Liver (tissue), 3 donors: ENCODE measurements at regions not wholly inside any gene's neighbourhood (a gene's known extent, or its start where the extent isn't known, plus 50 kb on each side); places are given as distances from the start of the nearest gene placed in this dataset.

ENCODE experiments used
- ATF3 ChIP-seq: IDR thresholded peaks from 2 replicates; pipeline ENCODE4 v1.6.1; 2016; ENCODE audit warnings: antibody characterized with exemption
- CTCF ChIP-seq: fragments of 150-350 bp; IDR thresholded peaks from 2 replicates; pipeline ENCODE4 v1.5.1; 2017; ENCODE audit warnings: improper control_type of control experiment, low read depth, low read length; ENCODE audit not compliant: missing input control
- EGR1 ChIP-seq, 2 donors: IDR thresholded peaks; 2 replicates each; pipeline ENCODE4 v1.6.1; 2016 to 2018; ENCODE audit warnings: antibody characterized with exemption in 2 of 2, low read depth in 2 of 2
- HNF4G ChIP-seq: IDR thresholded peaks from 2 replicates; pipeline ENCODE4 v1.6.1; 2016; ENCODE audit warnings: antibody characterized with exemption
- JUND ChIP-seq, 2 donors: IDR thresholded peaks; 2 replicates each; pipeline ENCODE4 v1.6.1; 2016; ENCODE audit warnings: antibody characterized with exemption in 2 of 2
- MAX ChIP-seq: IDR thresholded peaks from 2 replicates; pipeline ENCODE4 v1.6.1; 2016; ENCODE audit warnings: antibody characterized with exemption
- RAD21 ChIP-seq, 2 donors: IDR thresholded peaks; 2 replicates each; pipeline ENCODE4 v1.6.1; 2016; ENCODE audit warnings: antibody characterized with exemption in 2 of 2, mild to moderate bottlenecking in 2 of 2
- SP1 ChIP-seq: IDR thresholded peaks from 2 replicates; pipeline ENCODE4 v1.6.1; 2018; ENCODE audit warnings: antibody characterized with exemption, mild to moderate bottlenecking
- YY1 ChIP-seq: IDR thresholded peaks from 2 replicates; pipeline ENCODE4 v1.6.1; 2016; ENCODE audit warnings: antibody characterized with exemption, mild to moderate bottlenecking
- ZBTB33 ChIP-seq: IDR thresholded peaks from 2 replicates; pipeline ENCODE4 v1.6.1; 2016; ENCODE audit warnings: antibody characterized with exemption
- donor health status: healthy.
- donor health status: healthy.

- TF ChIP-seq CTCF (no peak), ZBTB33 (no peak), MAX (no peak), RAD21 (IDR thresholded peaks at IDR 0.05) (no peak), YY1 (no peak), EGR1 (IDR thresholded peaks at IDR 0.05; ENCODE audit: low read depth in 2 of 2) (no peak), SP1 (no peak), ATF3 (no peak), JUND (IDR thresholded peaks at IDR 0.05) (no peak), HNF4G (no peak)
Observed at GRCh38 chr9:87213948-87214347, 266.6 kb upstream of the GAS1 start.
